Activated CD4-positive, alpha-beta T cell treated with anti-CD3 and anti-CD28 coated beads for 48 hours (primary cell): ENCODE measurements at regions not wholly inside any gene's neighbourhood (a gene's known extent, or its start where the extent isn't known, plus 50 kb on each side); places are given as distances from the start of the nearest gene placed in this dataset.
"Not testable (repeated sequence)": the region's sequence is repeated elsewhere in the genome, so short reads cannot be mapped to it uniquely, and the experiment has no call there.

Source experiments
- DNase-seq: peaks from one replicate; pipeline ENCODE4 v3.0.0-alpha.2; 2020

DNA sequence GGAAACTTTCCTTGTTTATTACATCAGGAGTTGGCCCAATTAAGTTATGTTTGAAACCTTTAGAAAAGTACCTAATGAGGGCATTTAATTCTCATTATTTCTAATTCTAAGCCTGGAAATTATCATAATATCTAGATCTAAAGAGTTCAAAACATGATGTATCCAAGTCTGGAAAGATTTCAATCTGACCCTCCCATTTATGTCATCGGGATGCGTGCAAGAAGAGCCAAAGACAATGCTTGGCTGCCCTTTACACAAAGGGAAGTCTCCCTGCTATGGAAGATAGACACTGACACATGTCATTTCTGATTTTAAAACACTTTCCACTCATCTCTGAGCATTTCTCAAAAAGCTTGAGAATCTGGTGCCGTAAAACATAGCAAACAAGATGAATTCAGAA lies 222.4 kb downstream of the ANTXR2 start:
- no peak for DNase-seq

DNA sequence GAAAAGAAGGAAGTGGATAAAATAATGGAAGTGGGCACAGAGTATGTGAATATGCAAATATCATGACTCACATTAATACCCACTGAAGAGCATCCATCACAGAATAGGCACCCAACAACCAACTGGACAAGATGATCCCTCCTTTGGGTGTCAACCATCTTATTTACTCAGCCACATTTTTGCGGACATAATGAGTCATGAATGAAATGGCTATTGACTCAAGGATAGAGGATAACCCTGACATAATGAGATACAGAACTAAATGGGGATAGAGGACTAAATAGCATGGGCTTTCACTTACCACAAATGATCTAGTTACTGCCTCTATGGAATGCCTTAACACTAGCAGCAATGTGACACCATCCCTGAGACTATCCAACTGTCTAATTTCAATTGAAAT lies 224.7 kb downstream of the ANTXR2 start:
- no peak for DNase-seq

DNA sequence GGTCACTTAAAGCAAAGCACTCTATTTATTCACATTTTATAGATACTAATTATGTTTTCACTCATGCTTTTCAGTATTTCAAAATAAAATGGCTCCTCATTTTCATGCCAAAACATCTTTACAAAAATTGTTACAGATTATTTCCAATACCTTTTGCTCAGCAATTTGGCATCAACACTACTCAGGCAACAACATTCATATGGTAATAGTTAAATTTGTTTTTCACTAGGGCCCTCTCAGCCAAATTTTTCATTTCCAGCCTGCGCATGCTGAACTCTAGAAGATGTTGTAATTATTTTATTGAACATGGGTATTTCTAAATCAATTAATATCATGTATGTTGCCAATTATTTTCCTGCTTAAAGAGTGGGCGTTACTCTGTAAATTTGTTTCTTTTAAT lies 225.6 kb downstream of the ANTXR2 start:
- no peak for DNase-seq

DNA sequence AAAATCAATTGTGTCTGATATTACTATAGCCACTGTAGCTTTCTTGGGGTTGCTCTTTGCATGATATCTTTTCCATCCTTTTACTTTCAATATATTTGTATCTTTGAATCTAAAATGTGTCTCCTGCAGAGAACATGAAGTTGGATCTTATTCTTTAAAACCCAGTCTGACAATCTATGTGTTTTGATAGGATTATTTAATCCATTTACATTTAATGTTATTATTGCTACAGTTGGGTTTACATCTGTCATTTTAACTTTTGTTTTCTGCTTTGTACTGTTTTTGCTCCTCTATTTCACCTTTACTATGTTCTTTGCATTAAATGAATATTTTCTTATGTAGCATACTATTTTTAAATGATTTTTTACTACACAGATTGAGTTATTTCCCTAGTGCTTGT lies 230.9 kb downstream of the ANTXR2 start:
- DNase-seq = no peak

DNA sequence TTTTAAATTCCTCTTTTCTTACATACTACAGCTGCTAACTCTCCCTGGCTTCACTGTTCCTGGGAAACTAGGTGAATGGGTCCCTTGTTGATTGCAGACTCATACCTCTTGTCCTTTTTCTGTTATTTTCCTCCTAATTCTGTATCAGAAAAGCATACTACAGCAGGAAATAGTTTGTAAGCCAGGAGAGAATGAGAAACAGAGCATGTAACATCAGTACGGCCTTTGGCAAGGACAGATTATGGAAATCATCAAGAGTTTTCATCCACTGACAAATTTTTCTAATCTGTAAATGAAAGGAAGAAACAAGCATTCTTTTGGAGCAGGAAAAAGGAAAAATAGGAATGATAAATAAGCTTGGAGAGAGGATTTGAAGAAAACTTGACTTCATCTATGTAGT lies 239.2 kb downstream of the ANTXR2 start:
- no peak for DNase-seq

DNA sequence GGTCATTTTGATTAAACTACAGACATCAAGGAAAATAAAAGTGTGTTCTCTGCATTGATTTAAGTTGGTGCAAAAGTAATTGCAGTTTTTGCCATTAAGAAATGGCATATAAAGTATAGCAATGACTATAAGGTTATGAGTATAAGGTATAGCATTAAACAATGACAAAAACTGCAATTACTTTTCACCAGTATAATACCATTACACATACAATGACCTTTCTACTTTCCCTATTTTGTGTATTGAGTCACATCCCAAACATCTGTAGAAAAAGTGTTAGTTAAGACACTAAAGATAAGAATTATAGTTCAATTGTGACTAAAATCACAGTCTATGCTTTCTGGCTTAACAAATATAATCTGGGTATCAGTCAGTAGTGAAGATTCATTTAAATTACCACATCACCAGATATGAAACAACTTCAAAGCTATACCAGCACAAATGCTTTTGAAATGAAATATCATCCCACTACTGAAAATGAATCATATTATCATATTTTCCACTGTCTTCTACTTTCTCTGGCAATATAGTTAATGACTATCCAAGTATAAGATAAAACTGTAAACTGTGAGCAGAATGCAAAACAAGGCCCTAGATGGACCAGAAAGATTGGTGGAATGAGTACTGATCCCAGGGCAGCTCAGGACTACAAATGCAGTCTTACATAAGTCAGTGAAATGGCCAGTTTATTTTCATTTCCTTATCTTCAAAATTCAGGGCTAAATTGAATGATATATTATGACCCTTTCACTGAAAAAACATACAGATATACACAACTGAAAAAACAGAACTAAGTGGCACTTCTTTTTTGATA lies 241.1 kb downstream of the ANTXR2 start:
- DNase-seq = no peak

DNA sequence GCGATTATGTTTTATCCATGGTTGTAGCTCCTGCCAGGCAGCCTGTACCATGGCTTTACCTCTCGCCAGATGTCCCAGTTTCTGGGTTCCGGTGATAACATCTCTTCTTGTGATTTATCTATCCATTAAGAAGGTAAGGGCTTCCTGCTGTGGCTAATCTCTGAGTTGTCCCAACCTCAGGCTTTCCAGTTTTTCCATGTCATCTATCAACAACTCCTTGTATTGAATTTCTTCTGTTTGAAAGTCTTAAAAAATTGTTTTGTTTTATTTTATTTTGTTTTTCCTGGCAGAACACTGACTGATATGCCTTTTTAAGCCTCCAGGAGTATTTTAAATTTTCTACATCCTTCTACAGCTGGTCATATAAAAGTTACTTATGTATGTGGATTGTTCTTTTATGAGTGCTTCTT lies 241.9 kb downstream of the ANTXR2 start:
- no peak for DNase-seq

DNA sequence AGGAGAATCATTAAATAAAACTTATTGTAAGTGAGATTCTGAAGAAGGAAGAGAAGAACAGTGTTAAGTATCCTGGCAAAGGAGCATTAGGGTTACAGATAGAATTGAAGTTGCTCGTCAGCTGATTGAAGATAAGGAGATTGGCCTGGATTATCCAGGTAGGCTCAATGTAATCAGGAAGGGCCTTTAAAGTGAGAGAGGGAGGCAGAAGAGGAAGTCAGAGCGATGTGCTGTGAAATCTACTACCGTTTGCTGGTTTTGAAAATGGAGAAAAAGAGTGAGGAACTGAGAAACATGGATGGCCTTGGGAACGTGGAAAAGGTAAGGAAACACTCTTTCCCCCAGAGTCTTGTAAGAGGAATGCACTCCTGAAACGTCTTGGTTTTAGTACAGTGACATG lies 245.7 kb downstream of the ANTXR2 start:
- no peak for DNase-seq

DNA sequence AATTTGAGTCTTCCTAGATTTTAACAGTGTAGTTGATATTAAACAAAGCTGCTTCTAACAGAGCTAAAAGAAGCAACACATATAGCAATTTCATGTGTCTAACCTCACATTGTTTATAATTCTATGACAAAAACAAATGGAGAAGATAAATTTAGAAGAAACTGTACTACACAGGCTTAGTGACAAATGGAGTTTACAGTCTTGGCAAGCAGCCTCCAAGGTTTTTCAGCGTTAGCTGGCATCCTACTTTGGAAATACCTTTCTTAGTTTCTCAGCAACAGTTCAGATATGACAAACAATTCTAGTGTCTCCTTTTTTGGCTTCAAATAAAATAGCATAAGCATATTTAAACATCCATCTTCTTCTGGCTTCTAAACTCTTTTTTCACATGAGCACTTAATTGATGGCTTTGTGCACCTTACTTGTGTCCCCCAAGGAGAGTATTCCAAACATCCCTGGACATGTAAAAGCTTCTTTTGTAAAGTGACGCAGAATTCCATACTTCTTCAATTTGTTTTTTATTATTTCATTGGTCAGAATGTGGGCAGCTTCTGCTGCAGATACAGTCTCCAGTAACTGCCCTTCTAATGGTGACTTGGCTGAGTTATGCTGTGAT lies 249.8 kb downstream of the ANTXR2 start:
- DNase-seq = no peak

DNA sequence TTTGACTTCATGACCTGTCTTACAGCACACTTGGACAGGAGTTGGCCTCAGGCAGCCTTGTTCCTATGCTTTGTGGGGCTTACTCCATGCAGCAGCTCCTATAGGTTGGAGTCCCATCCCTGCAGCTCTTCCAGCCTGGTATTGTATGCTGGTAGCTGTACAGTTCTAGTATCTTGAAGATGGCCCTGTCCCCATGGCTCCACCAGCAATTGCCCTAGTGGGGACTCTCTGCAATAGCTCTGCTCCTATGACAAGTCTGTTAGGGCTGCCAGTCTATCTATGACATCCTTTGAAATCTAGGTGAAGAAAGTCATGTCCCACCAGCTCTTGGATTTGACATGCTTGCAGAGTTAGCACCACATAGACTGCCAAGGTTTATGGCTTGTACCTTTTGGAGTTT lies 252.6 kb downstream of the ANTXR2 start:
- no peak for DNase-seq

DNA sequence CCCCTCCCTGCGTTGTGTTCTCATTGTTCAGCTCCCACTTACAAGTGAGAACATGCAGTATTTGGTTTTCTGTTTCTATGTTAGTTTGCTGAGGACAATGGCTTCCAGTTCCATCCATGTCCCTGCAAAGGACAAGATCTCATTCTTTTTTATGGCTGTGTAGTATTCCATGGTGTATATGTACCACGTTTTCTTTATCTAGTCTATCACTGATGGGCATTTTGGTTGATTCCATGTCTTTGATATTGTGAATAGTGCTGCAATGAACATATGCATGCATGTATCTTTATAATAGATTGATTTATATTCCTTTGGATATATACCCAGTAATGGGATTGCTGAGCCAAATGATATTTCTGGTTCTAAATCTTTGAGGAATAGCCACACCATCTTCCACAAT lies 265.1 kb downstream of the ANTXR2 start:
- DNase-seq = not testable (repeated sequence)

DNA sequence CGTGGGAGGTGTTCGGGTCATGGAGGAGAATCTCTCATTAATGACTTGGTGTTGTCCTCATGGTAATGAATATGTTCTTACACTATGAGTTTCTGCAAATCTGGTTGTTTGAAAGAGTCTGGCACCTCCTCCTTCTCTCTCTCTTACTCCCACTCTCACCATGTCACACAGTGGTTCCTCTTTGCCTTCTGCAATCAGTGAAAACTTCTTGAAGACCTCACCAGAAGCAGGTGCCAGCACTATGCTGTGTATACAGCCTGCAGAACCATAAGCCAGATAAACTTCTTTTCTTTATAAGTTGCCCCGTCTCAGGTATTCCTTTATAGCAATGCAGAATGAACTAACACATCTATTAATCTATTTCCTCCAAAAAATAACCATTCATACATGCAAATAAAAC lies 275.0 kb downstream of the ANTXR2 start:
- DNase-seq = no peak

DNA sequence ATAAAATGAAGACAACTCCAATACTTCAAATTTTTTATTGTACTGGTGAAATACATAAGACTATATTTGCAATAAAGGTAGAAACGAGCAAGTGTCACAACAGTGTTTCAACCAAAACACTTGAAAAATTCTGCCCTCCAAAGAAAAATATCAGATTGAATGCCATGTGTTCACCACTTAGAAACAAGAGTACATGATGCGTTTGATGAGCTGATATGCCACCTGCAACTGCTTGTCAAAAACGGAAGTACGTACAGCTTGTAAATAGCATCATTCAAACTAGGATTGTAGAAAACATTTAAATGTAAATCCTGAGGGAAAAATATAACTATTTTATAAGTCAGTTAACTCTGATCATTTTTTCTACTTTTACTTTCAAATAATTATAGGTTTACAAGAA lies 276.1 kb downstream of the ANTXR2 start:
- no peak for DNase-seq

DNA sequence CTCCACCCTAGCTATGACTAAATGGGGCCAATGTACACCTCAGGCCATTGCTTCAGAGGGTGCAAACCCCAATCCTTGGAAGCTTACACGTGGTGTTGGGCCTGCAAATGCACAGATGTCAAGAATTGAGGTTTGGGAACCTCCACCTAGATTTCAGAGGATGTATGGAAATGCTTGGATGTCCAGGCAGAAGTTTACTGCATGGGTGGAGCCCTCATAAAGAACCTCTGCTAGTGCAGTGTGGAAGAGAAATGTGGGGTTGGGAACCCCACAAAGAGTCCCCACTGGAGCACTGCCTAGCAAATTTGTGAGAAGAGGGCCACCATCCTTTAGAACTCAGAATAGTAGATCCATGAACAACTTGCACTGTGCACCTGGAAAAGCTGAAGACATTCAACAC lies 284.1 kb downstream of the ANTXR2 start:
- no peak for DNase-seq

DNA sequence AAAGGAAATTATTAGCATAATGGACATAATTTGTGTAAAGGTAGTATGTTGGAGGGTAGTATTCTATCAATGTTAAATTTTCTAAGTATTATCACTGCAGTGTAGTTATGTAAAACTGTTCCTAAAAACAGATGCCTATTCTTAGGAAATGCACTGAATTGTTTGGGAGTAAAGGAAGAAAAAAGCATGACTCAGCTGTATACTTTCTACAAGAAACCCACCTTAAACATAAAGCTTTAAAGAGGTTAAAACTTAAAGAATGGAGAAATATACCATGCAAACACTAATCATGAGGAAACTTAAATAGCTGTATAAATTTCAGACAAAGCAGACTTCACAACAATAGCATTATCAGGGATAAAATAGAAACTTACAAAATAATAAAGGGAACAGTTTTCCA lies 292.9 kb downstream of the ANTXR2 start:
- no peak for DNase-seq

DNA sequence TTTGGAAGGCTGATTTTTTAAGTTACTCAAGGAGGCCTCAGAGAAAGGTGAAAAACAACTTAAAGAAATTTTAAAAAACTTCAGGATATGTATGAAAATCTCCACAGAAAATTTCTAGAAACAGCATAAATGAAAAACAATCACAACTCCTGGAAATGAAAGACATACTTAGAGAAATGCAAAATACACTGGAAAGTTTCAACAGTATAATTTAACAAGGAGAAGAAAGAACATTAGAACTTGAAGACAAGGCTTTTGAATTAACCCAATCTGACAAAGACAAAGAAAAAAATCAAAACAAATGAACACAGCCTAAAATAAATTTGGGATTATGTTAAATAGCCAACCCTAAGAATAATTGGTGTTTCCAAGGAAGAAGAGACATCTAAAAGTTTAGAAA lies 300.5 kb downstream of the ANTXR2 start:
- no peak for DNase-seq

DNA sequence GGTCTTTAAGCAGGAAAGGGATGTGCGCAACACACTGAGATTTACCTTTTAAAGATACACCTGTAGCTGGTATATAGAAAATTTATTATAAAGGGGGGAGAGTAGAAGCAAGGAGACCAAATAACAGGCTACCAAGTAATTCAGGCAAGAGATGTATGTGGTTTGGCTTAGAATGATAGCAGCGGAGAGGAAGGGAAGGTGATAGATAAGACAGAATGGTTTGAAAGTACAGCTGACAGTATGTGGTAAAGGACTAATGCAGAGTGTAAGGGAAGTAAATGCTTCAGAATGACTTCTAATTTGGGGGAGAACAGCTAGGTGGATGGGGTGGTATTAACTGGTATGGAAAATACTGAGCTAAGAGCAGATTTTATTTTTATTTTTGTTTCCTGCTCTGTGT lies 308.9 kb downstream of the ANTXR2 start:
- DNase-seq = no peak

DNA sequence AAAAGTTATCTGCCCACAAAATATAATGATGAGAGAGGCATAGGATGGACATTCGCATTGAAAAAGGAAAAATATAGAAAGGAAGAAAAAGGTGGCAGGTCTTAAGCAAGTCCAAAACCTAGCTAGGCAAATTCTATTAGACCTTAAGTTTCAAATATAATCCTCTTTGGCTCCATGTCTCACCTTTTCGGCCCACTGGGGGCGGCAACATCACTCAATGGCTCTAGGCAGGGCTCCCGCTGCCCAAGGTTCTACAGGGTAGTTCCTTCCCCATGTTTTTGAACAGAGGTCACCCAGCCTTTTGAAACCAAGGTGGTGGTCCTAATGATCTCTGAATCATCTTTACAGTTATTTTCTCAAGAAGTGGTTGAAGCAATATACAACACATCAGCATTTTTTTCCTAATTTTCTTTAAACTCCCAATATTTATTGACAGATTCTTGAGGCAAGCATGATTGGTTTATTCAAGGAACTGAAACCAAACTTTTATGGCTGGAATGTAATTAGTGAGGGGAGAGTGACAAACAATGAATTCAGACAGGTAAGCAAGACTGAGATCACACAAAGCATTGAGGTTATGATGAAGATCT lies 309.4 kb downstream of the ANTXR2 start:
- DNase-seq = no peak

DNA sequence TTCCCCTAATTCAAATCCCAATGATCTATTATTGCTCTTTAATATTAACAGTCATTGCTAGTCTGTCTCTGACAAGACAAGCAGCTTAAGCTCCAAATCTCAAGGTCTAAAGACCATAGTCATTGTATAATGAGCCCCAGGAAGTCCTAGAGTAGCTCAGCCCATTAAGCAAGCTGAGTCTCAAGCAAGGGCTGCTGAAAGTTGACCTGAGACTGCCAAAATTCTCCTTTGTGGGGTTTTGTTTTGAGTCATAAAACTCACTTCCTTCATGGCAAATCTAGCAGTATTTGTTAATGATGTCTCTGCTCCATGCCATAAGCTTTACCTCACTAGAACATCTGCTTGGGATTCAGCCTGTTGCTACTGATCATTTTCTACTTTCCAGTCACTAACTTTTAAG lies 313.2 kb downstream of the ANTXR2 start:
- DNase-seq = no peak

DNA sequence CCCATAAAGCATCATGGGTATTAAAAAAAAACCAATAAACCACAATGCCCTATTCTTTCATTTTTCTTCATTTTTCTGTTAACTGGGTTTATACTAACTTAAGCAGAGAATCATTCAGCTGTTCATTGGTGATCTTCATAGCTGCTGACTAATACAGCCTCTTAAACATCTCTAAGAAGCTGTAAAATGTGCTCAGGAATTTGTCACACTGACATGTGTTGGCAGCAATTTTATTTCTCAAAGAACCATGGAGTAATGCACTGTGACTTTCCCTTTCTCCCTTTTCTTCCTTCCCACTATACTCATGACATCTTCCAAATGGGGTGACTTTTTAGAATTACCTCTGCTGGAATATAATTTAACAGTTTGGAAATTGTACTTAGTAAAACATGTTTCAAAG lies 315.4 kb downstream of the ANTXR2 start:
- DNase-seq = no peak

DNA sequence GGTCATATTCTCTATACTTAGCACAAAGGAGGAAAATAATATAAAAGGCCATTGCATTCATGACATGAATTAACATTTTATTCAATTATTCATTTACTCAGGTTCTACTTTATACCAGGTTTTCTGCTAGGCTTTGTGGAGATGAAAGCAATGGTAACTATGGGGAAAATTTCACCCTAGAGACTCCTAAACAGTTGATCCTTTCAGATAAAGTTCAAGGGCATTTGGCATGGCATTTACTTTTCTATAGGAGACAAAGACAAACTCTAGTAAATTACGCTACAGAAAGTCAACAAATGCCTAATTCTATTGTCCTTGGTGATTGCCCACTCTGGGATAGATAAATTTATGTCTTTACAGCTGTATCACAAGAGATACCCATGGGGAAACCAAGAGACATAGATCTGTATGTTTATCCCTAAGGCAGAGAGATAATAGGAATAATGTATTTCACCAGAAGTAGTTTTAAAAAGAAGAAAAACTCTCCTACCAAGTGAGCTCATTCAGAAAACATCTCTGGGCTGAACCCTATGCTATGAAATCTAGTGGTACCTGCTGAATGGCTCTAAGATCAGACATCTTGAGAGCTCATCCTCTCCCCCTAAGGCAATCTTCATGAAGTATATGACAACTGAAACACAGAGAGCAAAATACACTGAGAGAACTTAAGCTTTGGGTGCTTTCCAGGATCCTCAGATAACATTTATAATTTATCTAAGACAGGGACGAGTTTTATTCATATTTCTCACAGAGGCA lies 316.7 kb downstream of the ANTXR2 start:
- no peak for DNase-seq

DNA sequence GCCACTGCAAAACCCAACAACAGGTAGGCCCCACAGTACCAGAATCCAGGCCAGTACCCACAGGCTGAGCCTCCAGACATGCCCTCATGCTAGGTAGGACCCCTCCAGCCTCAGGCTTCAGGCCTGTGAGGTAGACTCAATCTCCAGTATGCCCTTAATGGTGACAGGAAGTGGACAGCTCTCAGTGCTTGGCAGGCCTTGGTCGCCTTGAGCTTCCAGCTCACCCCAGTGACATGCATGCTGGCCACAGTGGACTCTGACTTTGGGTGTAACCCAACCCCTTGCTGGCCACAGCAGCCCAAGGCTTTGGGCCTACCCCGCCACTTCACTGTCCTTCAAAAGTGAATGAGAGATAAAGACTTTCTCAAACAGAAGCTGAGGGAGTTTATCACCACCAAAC lies 324.2 kb downstream of the ANTXR2 start:
- DNase-seq = no peak

DNA sequence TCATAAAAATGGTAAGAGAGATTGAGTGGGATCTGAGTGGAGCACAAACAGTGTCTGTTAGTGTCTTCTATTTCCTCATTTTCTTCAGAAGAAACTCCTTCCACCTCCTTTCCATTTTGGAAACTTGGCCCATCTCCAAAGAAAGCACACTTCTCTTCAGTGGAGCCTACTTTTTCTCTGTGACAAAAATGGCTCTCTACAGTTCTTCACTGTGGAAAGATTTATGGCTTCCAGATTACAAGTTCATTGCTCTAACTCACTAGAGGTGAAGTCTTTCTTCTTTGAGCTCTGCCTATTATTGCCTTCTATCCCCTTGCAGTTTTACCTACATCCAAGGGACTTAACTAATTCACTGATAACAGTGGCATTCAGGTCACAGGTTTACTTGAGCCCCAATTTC lies 325.8 kb downstream of the ANTXR2 start:
- DNase-seq = no peak

DNA sequence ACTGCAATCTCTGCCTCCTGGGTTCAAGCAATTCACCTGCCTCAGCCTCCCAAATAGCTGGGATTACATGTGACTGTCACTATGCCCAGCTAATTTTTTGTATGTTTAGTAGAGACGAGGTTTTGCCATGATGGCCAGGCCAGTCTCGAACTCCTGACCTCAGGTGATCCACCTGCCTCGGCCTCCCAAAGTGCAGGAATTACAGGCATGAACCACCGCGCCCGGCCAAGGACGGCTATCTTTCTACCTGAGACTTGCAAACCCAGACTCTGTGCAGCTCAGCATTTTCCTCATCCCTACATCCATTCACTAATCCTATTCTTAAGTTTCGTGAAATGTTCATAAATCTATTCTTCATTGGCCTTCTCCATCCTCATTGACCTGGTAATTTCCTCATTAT lies 330.0 kb downstream of the ANTXR2 start:
- DNase-seq = no peak
